Stimulated activated CD8-positive, alpha-beta memory T cell treated with anti-CD3 and anti-CD28 coated beads, Interleukin-15, amount 100 ng/mL, for 4 hours (primary cell): ENCODE measurements at regions not wholly inside any gene's neighbourhood (a gene's known extent, or its start where the extent isn't known, plus 50 kb on each side); places are given as distances from the start of the nearest gene placed in this dataset.

Experiments
- DNase-seq, 2 donors: peaks; one replicate each; pipeline ENCODE4 v3.0.0-alpha.2; 2020; ENCODE audit warnings: low read depth in 2 of 2

GRCh38 chr12:12016284-12017100 lies 54.2 kb upstream of the BCL2L14 start:
- no peak for DNase-seq

- DNase-seq, result no peak
Observed at GRCh38 chr12:12017135-12017581, 53.6 kb upstream of the BCL2L14 start.

GRCh38 chr12:12017798-12018197 lies 52.9 kb upstream of the BCL2L14 start:
- DNase-seq, result no peak

- DNase-seq, result no peak
Observed at GRCh38 chr12:12018454-12018853, 52.3 kb upstream of the BCL2L14 start.

GRCh38 chr12:12019881-12020280 lies 50.9 kb upstream of the BCL2L14 start:
- DNase-seq, result no peak

GRCh38 chr12:12020762-12021161 lies 50.0 kb upstream of the BCL2L14 start:
- DNase-seq, result no peak
